ENCODE measurements at regions not wholly inside any gene's neighbourhood (a gene's known extent, or its start where the extent isn't known, plus 50 kb on each side); places are given as distances from the start of the nearest gene placed in this dataset.
A peak's percentile ranks its signal among the peaks of the same experiment; 100 is the strongest.
"Not testable (repeated sequence)": the region's sequence is repeated elsewhere in the genome, so short reads cannot be mapped to it uniquely, and the experiment has no call there.

DNA sequence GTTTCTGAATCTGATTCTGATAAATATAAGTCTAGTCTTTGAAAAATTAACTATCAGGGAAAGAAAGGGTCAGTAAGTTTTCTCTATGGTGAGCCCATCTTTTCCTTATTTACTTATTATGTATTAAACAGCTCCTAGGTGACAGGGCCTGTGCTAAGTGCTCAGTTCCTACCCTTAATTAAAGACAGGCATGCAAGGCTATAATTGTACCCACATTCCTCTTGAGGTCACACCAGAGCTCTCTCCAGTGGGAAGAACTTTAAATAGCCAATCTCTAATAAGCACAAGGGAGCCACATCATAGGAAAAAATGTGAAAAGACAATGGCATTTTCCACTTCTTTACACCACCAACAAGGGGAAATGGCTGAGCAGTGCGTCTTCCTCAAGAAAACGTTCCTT, 421.8 kb upstream of the SLC35B3 start:
- Histone ChIP-seq H3K4me3 (ENCODE audit: low read depth, low read length, poor library complexity, severe bottlenecking) (no peak overlapping the region), H3K27me3 (replicated peaks; ENCODE audit: insufficient read depth, low read depth, low read length, poor library complexity) (no peaks in the 10 kb centered on the region), H3K27ac (ENCODE audit: low read depth, low read length, poor library complexity, severe bottlenecking) (no peak overlapping the region), H3K36me3 (ENCODE audit: insufficient read depth, low read length, poor library complexity, severe bottlenecking) (no peaks in the 10 kb centered on the region), H3K4me1 (ENCODE audit: insufficient read depth, low read length, poor library complexity, severe bottlenecking) (no peaks in the 10 kb centered on the region), H3K9me3 (ENCODE audit: low read depth, low read length, poor library complexity, severe bottlenecking) (no peaks in the 10 kb centered on the region)
- ChIA-PET CTCF (no interaction called here), POLR2A (ENCODE audit: low non-redundant PET) (no interaction called here)
- intact Hi-C loops (cut with micrococcal nuclease; ENCODE audit: unreplicated experiment): no loop called here
- no TSS peak for BruUV-seq (replicated peaks)
- TF ChIP-seq, protein P1, sequence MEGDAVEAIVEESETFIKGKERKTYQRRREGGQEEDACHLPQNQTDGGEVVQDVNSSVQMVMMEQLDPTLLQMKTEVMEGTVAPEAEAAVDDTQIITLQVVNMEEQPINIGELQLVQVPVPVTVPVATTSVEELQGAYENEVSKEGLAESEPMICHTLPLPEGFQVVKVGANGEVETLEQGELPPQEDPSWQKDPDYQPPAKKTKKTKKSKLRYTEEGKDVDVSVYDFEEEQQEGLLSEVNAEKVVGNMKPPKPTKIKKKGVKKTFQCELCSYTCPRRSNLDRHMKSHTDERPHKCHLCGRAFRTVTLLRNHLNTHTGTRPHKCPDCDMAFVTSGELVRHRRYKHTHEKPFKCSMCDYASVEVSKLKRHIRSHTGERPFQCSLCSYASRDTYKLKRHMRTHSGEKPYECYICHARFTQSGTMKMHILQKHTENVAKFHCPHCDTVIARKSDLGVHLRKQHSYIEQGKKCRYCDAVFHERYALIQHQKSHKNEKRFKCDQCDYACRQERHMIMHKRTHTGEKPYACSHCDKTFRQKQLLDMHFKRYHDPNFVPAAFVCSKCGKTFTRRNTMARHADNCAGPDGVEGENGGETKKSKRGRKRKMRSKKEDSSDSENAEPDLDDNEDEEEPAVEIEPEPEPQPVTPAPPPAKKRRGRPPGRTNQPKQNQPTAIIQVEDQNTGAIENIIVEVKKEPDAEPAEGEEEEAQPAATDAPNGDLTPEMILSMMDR (conservative IDR thresholded peaks at IDR 0.05; ENCODE audit: low read depth, low read length): no peak
- TF ChIP-seq EZH2 (IDR thresholded peaks at IDR 0.05; ENCODE audit: borderline replicate concordance, low read depth, low read length, poor library complexity, severe bottlenecking): no peak
- peak; percentile 4 for DNase-seq (ENCODE audit: low spot score)

DNA sequence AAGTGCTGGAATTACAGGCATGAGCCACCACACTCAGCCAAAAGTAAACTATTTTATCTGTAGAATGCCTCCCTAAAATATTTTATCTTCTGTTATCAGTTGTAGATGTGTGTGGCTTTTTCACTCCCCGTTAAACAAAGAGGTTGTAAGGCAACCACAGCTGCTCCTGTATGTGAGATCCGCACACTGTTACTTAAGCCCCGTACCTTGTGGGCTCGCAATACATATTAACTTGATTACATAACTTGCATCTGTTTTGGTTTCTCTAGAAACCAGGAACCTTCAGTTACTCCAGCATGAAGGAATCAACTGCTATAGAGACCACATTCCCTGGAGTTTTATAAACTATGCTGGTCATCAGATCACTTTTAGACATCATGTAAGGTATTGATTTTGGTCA, 420.1 kb upstream of the SLC35B3 start:
- Histone ChIP-seq H3K36me3 (ENCODE audit: insufficient read depth, low read length, poor library complexity, severe bottlenecking) (no peaks in the 10 kb centered on the region), H3K27ac (ENCODE audit: low read depth, low read length, poor library complexity, severe bottlenecking) (no peak overlapping the region), H3K4me1 (ENCODE audit: insufficient read depth, low read length, poor library complexity, severe bottlenecking) (no peaks in the 10 kb centered on the region), H3K9me3 (ENCODE audit: low read depth, low read length, poor library complexity, severe bottlenecking) (no peaks in the 10 kb centered on the region), H3K27me3 (replicated peaks; ENCODE audit: insufficient read depth, low read depth, low read length, poor library complexity) (no peaks in the 10 kb centered on the region), H3K4me3 (ENCODE audit: low read depth, low read length, poor library complexity, severe bottlenecking) (no peak overlapping the region)
- ChIA-PET CTCF (no interaction called here), POLR2A (ENCODE audit: low non-redundant PET) (no interaction called here)
- BruUV-seq (replicated peaks): no TSS peak
- TF ChIP-seq EZH2 (IDR thresholded peaks at IDR 0.05; ENCODE audit: borderline replicate concordance, low read depth, low read length, poor library complexity, severe bottlenecking): no peak
- TF ChIP-seq, protein P1 (conservative IDR thresholded peaks at IDR 0.05; ENCODE audit: low read depth, low read length): no peak
- intact Hi-C loops (cut with micrococcal nuclease; ENCODE audit: unreplicated experiment): no loop called here
- DNase-seq (ENCODE audit: low spot score): no peak

GRCh38 chr6:8852332-8852731, 417.0 kb upstream of the SLC35B3 start:
- Histone ChIP-seq H3K4me1 (ENCODE audit: insufficient read depth, low read length, poor library complexity, severe bottlenecking) (no peaks in the 10 kb centered on the region), H3K27me3 (replicated peaks; ENCODE audit: insufficient read depth, low read depth, low read length, poor library complexity) (no peaks in the 10 kb centered on the region), H3K36me3 (ENCODE audit: insufficient read depth, low read length, poor library complexity, severe bottlenecking) (no peaks in the 10 kb centered on the region), H3K27ac (ENCODE audit: low read depth, low read length, poor library complexity, severe bottlenecking) (no peak overlapping the region), H3K4me3 (ENCODE audit: low read depth, low read length, poor library complexity, severe bottlenecking) (no peak overlapping the region), H3K9me3 (ENCODE audit: low read depth, low read length, poor library complexity, severe bottlenecking) (no peaks in the 10 kb centered on the region)
- CTCF ChIA-PET: no interaction called here
- BruUV-seq (replicated peaks): no TSS peak
- POLR2A ChIA-PET (ENCODE audit: low non-redundant PET): no interaction called here
- DNase-seq (ENCODE audit: low spot score): no peak
- intact Hi-C loops (cut with micrococcal nuclease; ENCODE audit: unreplicated experiment): no loop called here
- TF ChIP-seq, protein P1 (conservative IDR thresholded peaks at IDR 0.05; ENCODE audit: low read depth, low read length): no peak
- no peak for TF ChIP-seq EZH2 (IDR thresholded peaks at IDR 0.05; ENCODE audit: borderline replicate concordance, low read depth, low read length, poor library complexity, severe bottlenecking)

DNA sequence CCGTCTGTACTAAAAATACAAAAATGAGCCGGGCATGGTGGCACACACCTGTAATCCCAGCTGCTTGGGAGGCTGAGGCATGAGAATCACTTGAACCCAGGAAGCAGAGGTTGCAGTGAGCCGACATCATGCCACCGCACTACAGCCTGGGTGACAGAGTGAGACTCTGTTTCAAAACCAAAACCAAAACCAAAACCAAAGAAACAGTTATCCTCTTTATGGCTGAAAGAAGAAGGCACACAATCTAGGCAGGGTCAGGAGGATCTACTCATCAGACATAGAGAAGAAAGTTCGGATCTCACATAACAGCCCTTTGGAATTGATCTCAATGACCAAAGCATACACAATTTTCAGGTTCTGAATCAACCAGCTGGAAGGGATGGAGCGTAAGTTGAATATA, 411.3 kb upstream of the SLC35B3 start:
- POLR2A ChIA-PET (ENCODE audit: low non-redundant PET); CTCF ChIA-PET; DNase-seq (ENCODE audit: low spot score); H3K27me3 ChIP-seq (replicated peaks; ENCODE audit: insufficient read depth, low read depth, low read length, poor library complexity); intact Hi-C loops (cut with micrococcal nuclease; ENCODE audit: unreplicated experiment); BruUV-seq (replicated peaks); H3K36me3 ChIP-seq (ENCODE audit: insufficient read depth, low read length, poor library complexity, severe bottlenecking); H3K9me3 ChIP-seq (ENCODE audit: low read depth, low read length, poor library complexity, severe bottlenecking); H3K4me3 ChIP-seq (ENCODE audit: low read depth, low read length, poor library complexity, severe bottlenecking); H3K27ac ChIP-seq (ENCODE audit: low read depth, low read length, poor library complexity, severe bottlenecking); H3K4me1 ChIP-seq (ENCODE audit: insufficient read depth, low read length, poor library complexity, severe bottlenecking): not testable (repeated sequence)

All from A673 (cell line).